ENCODE measurements at regions not wholly inside any gene's neighbourhood (a gene's known extent, or its start where the extent isn't known, plus 50 kb on each side); places are given as distances from the start of the nearest gene placed in this dataset.
"Not testable (repeated sequence)": the region's sequence is repeated elsewhere in the genome, so short reads cannot be mapped to it uniquely, and the experiment has no call there.

DNA sequence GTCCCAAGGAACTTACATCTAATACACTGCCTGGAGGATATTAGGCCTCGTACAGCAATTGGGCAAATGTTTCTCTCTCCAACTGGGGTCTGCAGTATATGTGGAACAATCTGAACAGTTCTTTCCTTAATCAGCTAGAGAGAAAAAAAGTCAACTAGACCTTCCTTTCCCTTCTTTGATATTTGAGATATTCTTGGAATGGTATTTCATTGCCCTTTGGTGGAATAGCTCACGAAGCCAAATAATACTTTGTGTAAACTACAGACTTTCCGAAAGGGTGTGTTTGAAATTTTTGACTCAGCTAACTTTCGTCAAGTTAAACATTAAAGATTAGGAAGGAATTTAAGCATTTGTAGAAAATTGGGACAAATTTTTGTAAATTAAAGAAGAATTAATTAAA, 425.6 kb downstream of the RWDD3 start:
- H3K27ac ChIP-seq (ENCODE audit: low read length): no peak overlapping the region
- no peaks in the 10 kb centered on the region for H4K20me1 ChIP-seq (ENCODE audit: insufficient read depth, low read length)
- H3K4me2 ChIP-seq (ENCODE audit: low read length): no peak overlapping the region
- no peaks in the 10 kb centered on the region for H3K36me3 ChIP-seq (replicated peaks; ENCODE audit: low read depth, low read length)
- H3K9ac ChIP-seq (ENCODE audit: low read length): no peak overlapping the region
- no peak overlapping the region for H3K4me3 ChIP-seq (ENCODE audit: low read length)
- H2AFZ ChIP-seq (ENCODE audit: low read depth, low read length): no peak overlapping the region
- no peaks in the 10 kb centered on the region for H3K4me1 ChIP-seq (ENCODE audit: low read length)
- H3K79me2 ChIP-seq (ENCODE audit: low read length): no peaks in the 10 kb centered on the region
- H3K27me3 ChIP-seq (ENCODE audit: low read depth, low read length): no peaks in the 10 kb centered on the region
- no peaks in the 10 kb centered on the region for H3K9me3 ChIP-seq (ENCODE audit: insufficient read depth, low read length)
- TF ChIP-seq EZH2phosphoT487 (IDR thresholded peaks at IDR 0.05; ENCODE audit: low read depth): no peak
- TF ChIP-seq, protein P1, sequence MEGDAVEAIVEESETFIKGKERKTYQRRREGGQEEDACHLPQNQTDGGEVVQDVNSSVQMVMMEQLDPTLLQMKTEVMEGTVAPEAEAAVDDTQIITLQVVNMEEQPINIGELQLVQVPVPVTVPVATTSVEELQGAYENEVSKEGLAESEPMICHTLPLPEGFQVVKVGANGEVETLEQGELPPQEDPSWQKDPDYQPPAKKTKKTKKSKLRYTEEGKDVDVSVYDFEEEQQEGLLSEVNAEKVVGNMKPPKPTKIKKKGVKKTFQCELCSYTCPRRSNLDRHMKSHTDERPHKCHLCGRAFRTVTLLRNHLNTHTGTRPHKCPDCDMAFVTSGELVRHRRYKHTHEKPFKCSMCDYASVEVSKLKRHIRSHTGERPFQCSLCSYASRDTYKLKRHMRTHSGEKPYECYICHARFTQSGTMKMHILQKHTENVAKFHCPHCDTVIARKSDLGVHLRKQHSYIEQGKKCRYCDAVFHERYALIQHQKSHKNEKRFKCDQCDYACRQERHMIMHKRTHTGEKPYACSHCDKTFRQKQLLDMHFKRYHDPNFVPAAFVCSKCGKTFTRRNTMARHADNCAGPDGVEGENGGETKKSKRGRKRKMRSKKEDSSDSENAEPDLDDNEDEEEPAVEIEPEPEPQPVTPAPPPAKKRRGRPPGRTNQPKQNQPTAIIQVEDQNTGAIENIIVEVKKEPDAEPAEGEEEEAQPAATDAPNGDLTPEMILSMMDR (IDR thresholded peaks at IDR 0.05; ENCODE audit: low read depth, low read length): no peak

DNA sequence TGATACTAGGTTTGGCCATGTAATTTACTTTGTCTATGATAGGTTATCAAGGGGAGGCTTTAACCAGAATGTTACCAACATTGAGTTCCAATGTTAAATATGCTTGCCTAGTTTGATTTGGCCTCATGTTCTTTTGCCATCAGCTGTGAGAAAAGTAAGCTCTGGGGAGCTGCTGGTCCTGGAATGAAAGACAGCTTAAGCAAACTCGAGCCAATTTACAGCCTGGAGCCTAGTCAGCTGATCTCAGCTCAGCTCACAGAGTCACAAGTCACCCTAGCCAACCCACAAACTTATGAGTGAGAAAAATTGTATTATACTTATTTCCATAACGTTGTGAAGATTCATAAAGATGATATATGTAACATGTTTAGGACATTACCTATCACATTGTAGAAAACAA, 426.7 kb downstream of the RWDD3 start:
- Histone ChIP-seq H4K20me1 (ENCODE audit: insufficient read depth, low read length) (no peaks in the 10 kb centered on the region), H3K27me3 (ENCODE audit: low read depth, low read length) (no peaks in the 10 kb centered on the region), H3K4me1 (ENCODE audit: low read length) (no peaks in the 10 kb centered on the region), H2AFZ (ENCODE audit: low read depth, low read length) (no peak overlapping the region), H3K9me3 (ENCODE audit: insufficient read depth, low read length) (no peaks in the 10 kb centered on the region), H3K4me2 (ENCODE audit: low read length) (no peak overlapping the region), H3K4me3 (ENCODE audit: low read length) (no peak overlapping the region), H3K79me2 (ENCODE audit: low read length) (no peaks in the 10 kb centered on the region), H3K36me3 (replicated peaks; ENCODE audit: low read depth, low read length) (no peaks in the 10 kb centered on the region), H3K9ac (ENCODE audit: low read length) (no peak overlapping the region), H3K27ac (ENCODE audit: low read length) (no peak overlapping the region)
- TF ChIP-seq, protein P1 (IDR thresholded peaks at IDR 0.05; ENCODE audit: low read depth, low read length): no peak
- no peak for TF ChIP-seq EZH2phosphoT487 (IDR thresholded peaks at IDR 0.05; ENCODE audit: low read depth)

DNA sequence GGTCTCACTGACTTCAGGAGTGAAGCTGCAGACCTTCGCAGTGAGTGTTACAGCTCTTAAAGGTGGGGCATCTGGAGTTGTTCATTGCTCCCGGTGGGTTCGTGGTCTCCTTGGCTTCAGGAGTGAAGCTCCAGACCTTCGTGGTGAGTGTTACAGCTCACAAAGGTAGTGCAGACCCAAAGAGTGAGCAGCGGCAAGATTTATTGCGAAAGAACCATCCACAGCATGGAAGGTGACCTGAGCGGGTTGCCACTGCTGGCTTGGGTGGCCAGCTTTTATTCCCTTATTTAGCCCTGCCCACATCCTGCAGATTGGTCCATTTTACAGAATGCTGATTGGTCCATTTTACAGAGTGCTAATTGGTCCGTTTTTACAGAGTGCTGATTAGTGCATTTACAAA, 429.5 kb downstream of the RWDD3 start:
- not testable (repeated sequence) for H3K9ac ChIP-seq (ENCODE audit: low read length); H4K20me1 ChIP-seq (ENCODE audit: insufficient read depth, low read length); H3K27ac ChIP-seq (ENCODE audit: low read length); H3K9me3 ChIP-seq (ENCODE audit: insufficient read depth, low read length); H3K27me3 ChIP-seq (ENCODE audit: low read depth, low read length); H3K4me1 ChIP-seq (ENCODE audit: low read length); H3K4me3 ChIP-seq (ENCODE audit: low read length); H2AFZ ChIP-seq (ENCODE audit: low read depth, low read length); H3K79me2 ChIP-seq (ENCODE audit: low read length); H3K36me3 ChIP-seq (replicated peaks; ENCODE audit: low read depth, low read length); H3K4me2 ChIP-seq (ENCODE audit: low read length)

DNA sequence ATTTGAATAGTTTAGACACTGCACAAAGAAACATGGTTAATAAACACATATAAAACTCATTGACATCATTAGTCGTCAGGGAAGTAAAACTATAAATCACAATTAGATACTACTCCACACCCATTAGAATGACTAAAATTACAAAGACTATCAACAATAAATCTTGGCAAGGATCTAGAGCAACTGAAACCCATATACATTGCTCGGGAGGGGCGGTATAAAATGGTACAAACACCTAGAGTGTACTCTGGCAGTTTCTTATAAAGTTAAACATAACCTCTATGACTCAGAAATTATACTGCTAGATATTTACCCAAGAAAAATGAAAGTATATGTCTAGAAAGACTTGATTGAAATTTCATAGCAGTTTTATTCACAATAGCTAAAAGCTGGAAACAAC, 434.2 kb downstream of the RWDD3 start:
- Histone ChIP-seq H3K9me3 (ENCODE audit: insufficient read depth, low read length) (no peaks in the 10 kb centered on the region), H3K27ac (ENCODE audit: low read length) (no peak overlapping the region), H4K20me1 (ENCODE audit: insufficient read depth, low read length) (no peaks in the 10 kb centered on the region), H3K4me1 (ENCODE audit: low read length) (no peaks in the 10 kb centered on the region), H3K9ac (ENCODE audit: low read length) (no peak overlapping the region), H3K27me3 (ENCODE audit: low read depth, low read length) (no peaks in the 10 kb centered on the region), H2AFZ (ENCODE audit: low read depth, low read length) (no peak overlapping the region), H3K4me2 (ENCODE audit: low read length) (no peak overlapping the region), H3K79me2 (ENCODE audit: low read length) (no peaks in the 10 kb centered on the region), H3K4me3 (ENCODE audit: low read length) (no peak overlapping the region), H3K36me3 (replicated peaks; ENCODE audit: low read depth, low read length) (no peaks in the 10 kb centered on the region)
- TF ChIP-seq, protein P1 (IDR thresholded peaks at IDR 0.05; ENCODE audit: low read depth, low read length): no peak
- no peak for TF ChIP-seq EZH2phosphoT487 (IDR thresholded peaks at IDR 0.05; ENCODE audit: low read depth)

DNA sequence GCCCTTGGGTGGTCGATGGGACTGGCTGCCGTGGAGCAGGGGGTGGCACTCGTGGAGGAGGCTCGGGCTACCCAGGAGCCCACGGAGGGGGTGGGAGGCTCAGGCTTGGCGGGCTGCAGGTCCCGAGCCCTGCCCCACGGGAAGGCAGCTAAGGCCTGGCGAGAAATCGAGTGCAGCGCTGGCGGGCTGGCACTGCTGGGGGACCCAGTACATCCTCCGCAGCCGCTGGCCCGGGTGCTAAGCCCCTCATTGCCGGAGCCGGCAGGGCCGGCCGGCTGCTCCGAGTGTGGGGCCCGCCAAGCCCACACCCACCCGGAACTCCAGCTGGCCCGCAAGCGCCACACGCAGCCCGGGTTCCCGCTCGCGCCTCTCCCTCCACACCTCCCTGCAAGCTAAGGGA, 435.6 kb downstream of the RWDD3 start:
- H3K4me3 ChIP-seq (ENCODE audit: low read length); H3K27ac ChIP-seq (ENCODE audit: low read length); H3K36me3 ChIP-seq (replicated peaks; ENCODE audit: low read depth, low read length); H3K4me2 ChIP-seq (ENCODE audit: low read length); H3K79me2 ChIP-seq (ENCODE audit: low read length); H3K27me3 ChIP-seq (ENCODE audit: low read depth, low read length); H4K20me1 ChIP-seq (ENCODE audit: insufficient read depth, low read length); H2AFZ ChIP-seq (ENCODE audit: low read depth, low read length); H3K4me1 ChIP-seq (ENCODE audit: low read length); H3K9me3 ChIP-seq (ENCODE audit: insufficient read depth, low read length); H3K9ac ChIP-seq (ENCODE audit: low read length): not testable (repeated sequence)
